ENCODE measurements at regions not wholly inside any gene's neighbourhood (a gene's known extent, or its start where the extent isn't known, plus 50 kb on each side); places are given as distances from the start of the nearest gene placed in this dataset.
A peak's percentile ranks its signal among the peaks of the same experiment; 100 is the strongest.

GRCh38 chr3:168292296-168292695 is 196.6 kb upstream of the GOLIM4 start:
- DNase-seq (ENCODE audit: low read depth) = no peak

- no peak for DNase-seq (ENCODE audit: low read depth)
Measured at GRCh38 chr3:168289471-168290008, 193.8 kb upstream of the GOLIM4 start.

- no peak for DNase-seq (ENCODE audit: low read depth)
Measured at GRCh38 chr3:168288511-168289401, 193.0 kb upstream of the GOLIM4 start.

GRCh38 chr3:168285506-168285905 is 189.8 kb upstream of the GOLIM4 start:
- no peak for DNase-seq (ENCODE audit: low read depth)

- DNase-seq (ENCODE audit: low read depth) = no peak
Measured at GRCh38 chr3:168284728-168285127, 189.0 kb upstream of the GOLIM4 start.

GRCh38 chr3:168275662-168276061 is 179.9 kb upstream of the GOLIM4 start:
- DNase-seq (ENCODE audit: low read depth) = no peak

GRCh38 chr3:168273917-168274316 is 178.2 kb upstream of the GOLIM4 start:
- DNase-seq (ENCODE audit: low read depth) = no peak

GRCh38 chr3:168273036-168273435 is 177.3 kb upstream of the GOLIM4 start:
- DNase-seq (ENCODE audit: low read depth) = no peak

GRCh38 chr3:168272343-168272985 is 176.7 kb upstream of the GOLIM4 start:
- DNase-seq (ENCODE audit: low read depth) = no peak

- no peak for DNase-seq (ENCODE audit: low read depth)
Measured at GRCh38 chr3:168271932-168272331, 176.2 kb upstream of the GOLIM4 start.

- DNase-seq (ENCODE audit: low read depth) = no peak
Measured at GRCh38 chr3:168269001-168269400, 173.3 kb upstream of the GOLIM4 start.

- DNase-seq (ENCODE audit: low read depth) = no peak
Measured at GRCh38 chr3:168267179-168267578, 171.5 kb upstream of the GOLIM4 start.

GRCh38 chr3:168266335-168266734 is 170.6 kb upstream of the GOLIM4 start:
- DNase-seq (ENCODE audit: low read depth) = no peak

- no peak for DNase-seq (ENCODE audit: low read depth)
Measured at GRCh38 chr3:168262887-168263286, 167.2 kb upstream of the GOLIM4 start.

- DNase-seq (ENCODE audit: low read depth) = no peak
Measured at GRCh38 chr3:168260859-168261258, 165.1 kb upstream of the GOLIM4 start.

GRCh38 chr3:168251371-168251770 is 155.6 kb upstream of the GOLIM4 start:
- DNase-seq (ENCODE audit: low read depth) = no peak

- DNase-seq (ENCODE audit: low read depth) = no peak
Measured at GRCh38 chr3:168250415-168250861, 154.7 kb upstream of the GOLIM4 start.

- DNase-seq (ENCODE audit: low read depth) = peak; percentile 46
Measured at GRCh38 chr3:168249550-168250414, 154.1 kb upstream of the GOLIM4 start.

- DNase-seq (ENCODE audit: low read depth) = peak; percentile 2
Measured at GRCh38 chr3:168249205-168249549, 153.5 kb upstream of the GOLIM4 start.

GRCh38 chr3:168248383-168249204 is 152.9 kb upstream of the GOLIM4 start:
- peak; percentile 15 for DNase-seq (ENCODE audit: low read depth)

- no peak for DNase-seq (ENCODE audit: low read depth)
Measured at GRCh38 chr3:168241156-168241555, 145.4 kb upstream of the GOLIM4 start.

Measured in amniotic epithelial cell (primary cell).